ENCODE measurements at regions not wholly inside any gene's neighbourhood (a gene's known extent, or its start where the extent isn't known, plus 50 kb on each side); places are given as distances from the start of the nearest gene placed in this dataset.

- H3K36me3 ChIP-seq (ENCODE audit: insufficient read depth, insufficient read length, low read length) = no peaks in the 10 kb centered on the region
- no peaks in the 10 kb centered on the region for H3K9me3 ChIP-seq (ENCODE audit: insufficient read depth, low read length)
- no peak overlapping the region for H3K9ac ChIP-seq (ENCODE audit: insufficient read length, low read depth)
- H3K27me3 ChIP-seq (ENCODE audit: insufficient read depth, insufficient read length) = no peaks in the 10 kb centered on the region
- no peak for DNase-seq (ENCODE audit: low read depth, low spot score)
- H3K4me3 ChIP-seq (ENCODE audit: insufficient read length, low read depth) = no peak overlapping the region
- H3K4me1 ChIP-seq (ENCODE audit: insufficient read depth, insufficient read length) = no peaks in the 10 kb centered on the region
- TF ChIP-seq YY1 (IDR thresholded peaks at IDR 0.05; ENCODE audit: insufficient read depth, insufficient read length) = no peak
- TF ChIP-seq ZNF274 (IDR thresholded peaks at IDR 0.05; ENCODE audit: low read depth, low read length) = no peak
- no peak for TF ChIP-seq SUZ12 (IDR thresholded peaks at IDR 0.05; ENCODE audit: extremely low read depth, insufficient read depth, insufficient read length)
Measured at GRCh38 chr5:32842813-32843530, 131.9 kb downstream of the NPR3 start.

- Histone ChIP-seq H3K9ac (ENCODE audit: insufficient read length, low read depth) (no peak overlapping the region), H3K9me3 (ENCODE audit: insufficient read depth, low read length) (no peaks in the 10 kb centered on the region), H3K4me1 (ENCODE audit: insufficient read depth, insufficient read length) (no peaks in the 10 kb centered on the region), H3K4me3 (ENCODE audit: insufficient read length, low read depth) (no peak overlapping the region), H3K27me3 (ENCODE audit: insufficient read depth, insufficient read length) (no peaks in the 10 kb centered on the region), H3K36me3 (ENCODE audit: insufficient read depth, insufficient read length, low read length) (no peaks in the 10 kb centered on the region)
- DNase-seq (ENCODE audit: low read depth, low spot score) = no peak
- TF ChIP-seq YY1 (IDR thresholded peaks at IDR 0.05; ENCODE audit: insufficient read depth, insufficient read length) (no peak), SUZ12 (IDR thresholded peaks at IDR 0.05; ENCODE audit: extremely low read depth, insufficient read depth, insufficient read length) (no peak), ZNF274 (IDR thresholded peaks at IDR 0.05; ENCODE audit: low read depth, low read length) (no peak)
Measured at GRCh38 chr5:32843531-32843895, 132.4 kb downstream of the NPR3 start.

GRCh38 chr5:32845171-32845570 is 134.1 kb downstream of the NPR3 start:
- DNase-seq (ENCODE audit: low read depth, low spot score) = no peak
- Histone ChIP-seq H3K9ac (ENCODE audit: insufficient read length, low read depth) (no peak overlapping the region), H3K36me3 (ENCODE audit: insufficient read depth, insufficient read length, low read length) (no peaks in the 10 kb centered on the region), H3K9me3 (ENCODE audit: insufficient read depth, low read length) (no peaks in the 10 kb centered on the region), H3K4me3 (ENCODE audit: insufficient read length, low read depth) (no peak overlapping the region), H3K4me1 (ENCODE audit: insufficient read depth, insufficient read length) (no peaks in the 10 kb centered on the region), H3K27me3 (ENCODE audit: insufficient read depth, insufficient read length) (no peaks in the 10 kb centered on the region)
- TF ChIP-seq ZNF274 (IDR thresholded peaks at IDR 0.05; ENCODE audit: low read depth, low read length) = no peak
- TF ChIP-seq YY1 (IDR thresholded peaks at IDR 0.05; ENCODE audit: insufficient read depth, insufficient read length) = no peak
- no peak for TF ChIP-seq SUZ12 (IDR thresholded peaks at IDR 0.05; ENCODE audit: extremely low read depth, insufficient read depth, insufficient read length)

- TF ChIP-seq SUZ12 (IDR thresholded peaks at IDR 0.05; ENCODE audit: extremely low read depth, insufficient read depth, insufficient read length) (no peak), ZNF274 (IDR thresholded peaks at IDR 0.05; ENCODE audit: low read depth, low read length) (no peak), YY1 (IDR thresholded peaks at IDR 0.05; ENCODE audit: insufficient read depth, insufficient read length) (no peak)
- Histone ChIP-seq H3K9ac (ENCODE audit: insufficient read length, low read depth) (no peak overlapping the region), H3K36me3 (ENCODE audit: insufficient read depth, insufficient read length, low read length) (no peaks in the 10 kb centered on the region), H3K4me3 (ENCODE audit: insufficient read length, low read depth) (no peak overlapping the region), H3K9me3 (ENCODE audit: insufficient read depth, low read length) (no peaks in the 10 kb centered on the region), H3K4me1 (ENCODE audit: insufficient read depth, insufficient read length) (no peaks in the 10 kb centered on the region), H3K27me3 (ENCODE audit: insufficient read depth, insufficient read length) (no peaks in the 10 kb centered on the region)
- DNase-seq (ENCODE audit: low read depth, low spot score) = no peak
Measured at GRCh38 chr5:32848120-32848519, 137.0 kb downstream of the NPR3 start.

- no peaks in the 10 kb centered on the region for H3K4me1 ChIP-seq (ENCODE audit: insufficient read depth, insufficient read length)
- no peak overlapping the region for H3K4me3 ChIP-seq (ENCODE audit: insufficient read length, low read depth)
- no peaks in the 10 kb centered on the region for H3K27me3 ChIP-seq (ENCODE audit: insufficient read depth, insufficient read length)
- H3K36me3 ChIP-seq (ENCODE audit: insufficient read depth, insufficient read length, low read length) = no peaks in the 10 kb centered on the region
- H3K9me3 ChIP-seq (ENCODE audit: insufficient read depth, low read length) = no peaks in the 10 kb centered on the region
- DNase-seq (ENCODE audit: low read depth, low spot score) = no peak
- no peak overlapping the region for H3K9ac ChIP-seq (ENCODE audit: insufficient read length, low read depth)
- TF ChIP-seq YY1 (IDR thresholded peaks at IDR 0.05; ENCODE audit: insufficient read depth, insufficient read length) (no peak), SUZ12 (IDR thresholded peaks at IDR 0.05; ENCODE audit: extremely low read depth, insufficient read depth, insufficient read length) (no peak), ZNF274 (IDR thresholded peaks at IDR 0.05; ENCODE audit: low read depth, low read length) (no peak)
Measured at GRCh38 chr5:32848681-32849080, 137.6 kb downstream of the NPR3 start.

GRCh38 chr5:32850817-32851496 is 139.8 kb downstream of the NPR3 start:
- no peaks in the 10 kb centered on the region for H3K27me3 ChIP-seq (ENCODE audit: insufficient read depth, insufficient read length)
- no peaks in the 10 kb centered on the region for H3K36me3 ChIP-seq (ENCODE audit: insufficient read depth, insufficient read length, low read length)
- H3K4me1 ChIP-seq (ENCODE audit: insufficient read depth, insufficient read length) = no peaks in the 10 kb centered on the region
- no peak for TF ChIP-seq ZNF274 (IDR thresholded peaks at IDR 0.05; ENCODE audit: low read depth, low read length)
- TF ChIP-seq SUZ12 (IDR thresholded peaks at IDR 0.05; ENCODE audit: extremely low read depth, insufficient read depth, insufficient read length) = no peak
- TF ChIP-seq YY1 (IDR thresholded peaks at IDR 0.05; ENCODE audit: insufficient read depth, insufficient read length) = no peak
- no peak overlapping the region for H3K9ac ChIP-seq (ENCODE audit: insufficient read length, low read depth)
- DNase-seq (ENCODE audit: low read depth, low spot score) = no peak
- no peaks in the 10 kb centered on the region for H3K9me3 ChIP-seq (ENCODE audit: insufficient read depth, low read length)
- H3K4me3 ChIP-seq (ENCODE audit: insufficient read length, low read depth) = no peak overlapping the region

GRCh38 chr5:32851559-32852173 is 140.5 kb downstream of the NPR3 start:
- TF ChIP-seq ZNF274 (IDR thresholded peaks at IDR 0.05; ENCODE audit: low read depth, low read length) (no peak), SUZ12 (IDR thresholded peaks at IDR 0.05; ENCODE audit: extremely low read depth, insufficient read depth, insufficient read length) (no peak), YY1 (IDR thresholded peaks at IDR 0.05; ENCODE audit: insufficient read depth, insufficient read length) (no peak)
- H3K27me3 ChIP-seq (ENCODE audit: insufficient read depth, insufficient read length) = no peaks in the 10 kb centered on the region
- H3K9me3 ChIP-seq (ENCODE audit: insufficient read depth, low read length) = no peaks in the 10 kb centered on the region
- H3K9ac ChIP-seq (ENCODE audit: insufficient read length, low read depth) = no peak overlapping the region
- H3K4me3 ChIP-seq (ENCODE audit: insufficient read length, low read depth) = no peak overlapping the region
- no peak for DNase-seq (ENCODE audit: low read depth, low spot score)
- H3K4me1 ChIP-seq (ENCODE audit: insufficient read depth, insufficient read length) = no peaks in the 10 kb centered on the region
- H3K36me3 ChIP-seq (ENCODE audit: insufficient read depth, insufficient read length, low read length) = no peaks in the 10 kb centered on the region
